ENCODE measurements at regions not wholly inside any gene's neighbourhood (a gene's known extent, or its start where the extent isn't known, plus 50 kb on each side); places are given as distances from the start of the nearest gene placed in this dataset.

- no peak overlapping the region for H2AK9ac ChIP-seq (replicated peaks; ENCODE audit: low read depth, low read length, poor library complexity)
- H3K9ac ChIP-seq (ENCODE audit: low read depth, low read length): no peak overlapping the region
- no peak overlapping the region for H4K5ac ChIP-seq (ENCODE audit: low read depth, low read length)
- ChIA-PET POLR2A (ENCODE audit: unreplicated experiment) (no interaction called here), CTCF (no interaction called here)
- TF ChIP-seq SMC3 (IDR thresholded peaks at IDR 0.05; ENCODE audit: low read depth, low read length) (no peak), RFX5 (IDR thresholded peaks at IDR 0.05; ENCODE audit: low read depth, low read length) (no peak), CEBPB (IDR thresholded peaks at IDR 0.05; ENCODE audit: low read depth, low read length) (no peak), CTCF (conservative IDR thresholded peaks at IDR 0.05; ENCODE audit: low read depth, low read length) (no peak), FOS (IDR thresholded peaks at IDR 0.05; ENCODE audit: low read depth, low read length) (no peak), BHLHE40 (IDR thresholded peaks at IDR 0.05; ENCODE audit: low read depth, low read length) (no peak), MXI1 (IDR thresholded peaks at IDR 0.05; ENCODE audit: borderline replicate concordance, low read depth, low read length) (no peak), CHD1 (IDR thresholded peaks at IDR 0.05; ENCODE audit: low read depth, low read length) (no peak), MAZ (IDR thresholded peaks at IDR 0.05; ENCODE audit: borderline replicate concordance, low read depth, low read length) (no peak), NFE2L2 (IDR thresholded peaks at IDR 0.05; ENCODE audit: low read depth, low read length) (no peak)
- H2BK120ac ChIP-seq (ENCODE audit: low read depth, low read length): no peak overlapping the region
- H3K4ac ChIP-seq (ENCODE audit: low read depth, low read length): no peak overlapping the region
- H3K23ac ChIP-seq (ENCODE audit: low read depth, low read length): no peak overlapping the region
- H3K14ac ChIP-seq (replicated peaks; ENCODE audit: low read depth, low read length): no peak overlapping the region
- no peaks in the 10 kb centered on the region for H3K9me1 ChIP-seq (ENCODE audit: insufficient read depth, low read length)
- H3K4me3 ChIP-seq (ENCODE audit: insufficient read depth, low read depth, low read length): no peak overlapping the region
- in situ Hi-C loops (cut with MboI; ENCODE audit: low sequenced_read_pairs) (no loop called here), intact Hi-C loops (cut with micrococcal nuclease) (no loop called here), dilution Hi-C loops (cut with HindIII; ENCODE audit: low sequenced_read_pairs, unreplicated experiment) (no loop called here)
- H3K27ac ChIP-seq (ENCODE audit: insufficient read depth, low read length): no peak overlapping the region
- no peaks in the 10 kb centered on the region for H4K20me1 ChIP-seq (ENCODE audit: insufficient read depth, low read length)
- no TSS peak for BruUV-seq (replicated peaks)
- ATAC-seq (ENCODE audit: low read depth) (no peak), DNase-seq (no peak)
- H2BK5ac ChIP-seq (ENCODE audit: low read depth, low read length, poor library complexity, severe bottlenecking): no peak overlapping the region
- no peaks in the 10 kb centered on the region for H3K27me3 ChIP-seq (ENCODE audit: control insufficient read depth, insufficient read depth, low read length)
- H3K18ac ChIP-seq (ENCODE audit: low read depth, low read length): no peak overlapping the region
- H3K9me3 ChIP-seq (ENCODE audit: control insufficient read depth, insufficient read depth, low read length): peaks cover 30% of the 10 kb centered on the region
- H3K56ac ChIP-seq (ENCODE audit: extremely low read depth, insufficient read depth, low read length): no peak overlapping the region
- H2BK20ac ChIP-seq (ENCODE audit: low read depth, low read length): no peak overlapping the region
- no peaks in the 10 kb centered on the region for H3K4me1 ChIP-seq (ENCODE audit: control insufficient read depth, insufficient read depth, low read length)
- no peak overlapping the region for H2BK15ac ChIP-seq (ENCODE audit: low read depth, low read length)
- no peaks in the 10 kb centered on the region for H3K36me3 ChIP-seq (ENCODE audit: control insufficient read depth, insufficient read depth, low read length)
- WGBS, 2 experiments (ENCODE audit: extremely low coverage in 2 of 2, insufficient read length in 1 of 2): no CpG with 5 or more reads among the region's 5 CpGs
- no peak overlapping the region for H4K8ac ChIP-seq (ENCODE audit: low read depth in 2 of 2, low read length in 2 of 2)
- H3K4me2 ChIP-seq (ENCODE audit: low read depth, low read length): no peak overlapping the region
- H3K79me1 ChIP-seq (ENCODE audit: low read depth in 1 of 2, low read length in 2 of 2): no peaks in the 10 kb centered on the region
- no peak overlapping the region for H4K91ac ChIP-seq (ENCODE audit: insufficient read depth, low read depth, low read length)
- no peak overlapping the region for H2AFZ ChIP-seq (replicated peaks; ENCODE audit: low read length, poor library complexity)
- no peak overlapping the region for H2AK5ac ChIP-seq (ENCODE audit: low read depth, low read length)
Observed at GRCh38 chr16:5393070-5393469, 295.5 kb upstream of the EEF2KMT start.
